Mucosa of descending colon (tissue), 3 donors: ENCODE measurements at regions not wholly inside any gene's neighbourhood (a gene's known extent, or its start where the extent isn't known, plus 50 kb on each side); places are given as distances from the start of the nearest gene placed in this dataset.

ENCODE experiments used
- ATAC-seq: fragments of 200-7000 bp; cut with Tn5 transposase; one replicate; pipeline ENCODE4 v1.9.1; 2020; ENCODE audit warnings: mild to moderate bottlenecking, moderate library complexity
- DNase-seq, 3 donors: peaks; one replicate each; pipeline ENCODE4 v3.0.0-alpha.2; 2020
- H3K36me3 ChIP-seq: fragments of 200-600 bp; one replicate; pipeline ENCODE4 v1.8.0; 2021; ENCODE audit warnings: low read depth, mild to moderate bottlenecking
- H3K4me1 ChIP-seq: fragments of 200-600 bp; one replicate; pipeline ENCODE4 v1.8.0; 2021; ENCODE audit warnings: low read depth, mild to moderate bottlenecking
- H3K4me3 ChIP-seq: fragments of 200-600 bp; one replicate; pipeline ENCODE4 v1.8.0; 2021; ENCODE audit warnings: mild to moderate bottlenecking
- H3K9me3 ChIP-seq: fragments of 200-600 bp; one replicate; pipeline ENCODE4 v1.8.0; 2021; ENCODE audit warnings: mild to moderate bottlenecking
- CTCF ChIP-seq: fragments of 200-600 bp; IDR thresholded peaks from one replicate; pipeline ENCODE4 v1.8.0; 2022; ENCODE audit warnings: antibody characterized with exemption, mild to moderate bottlenecking
- intact Hi-C, 2 donors: fragments of 100-400 bp; cut with DNase I in 1 of 2; cut with micrococcal nuclease in 1 of 2; formaldehyde crosslinking; loops; one replicate each; pipeline versions ENCODE4 v1.11.0 to v1.11.1; 2022; cut with DNase I, micrococcal nuclease
- donor health status: DM: no; HTN: no; CAD: no; lungs with moderate emphysema.
- donor health status: DM: no; HTN: no; CAD: no.
- donor health status: DM: no; HTN: yes; CAD: no.

GRCh38 chr9:12988258-12988657 lies 213.4 kb downstream of the LURAP1L start:
- Histone ChIP-seq H3K9me3 (no peaks in the 10 kb centered on the region), H3K36me3 (no peaks in the 10 kb centered on the region), H3K4me1 (no peaks in the 10 kb centered on the region), H3K4me3 (no peak overlapping the region)
- no peak for TF ChIP-seq CTCF
- intact Hi-C loops, result no loop called here
- ATAC-seq (no peak), DNase-seq (no peak)

DNA sequence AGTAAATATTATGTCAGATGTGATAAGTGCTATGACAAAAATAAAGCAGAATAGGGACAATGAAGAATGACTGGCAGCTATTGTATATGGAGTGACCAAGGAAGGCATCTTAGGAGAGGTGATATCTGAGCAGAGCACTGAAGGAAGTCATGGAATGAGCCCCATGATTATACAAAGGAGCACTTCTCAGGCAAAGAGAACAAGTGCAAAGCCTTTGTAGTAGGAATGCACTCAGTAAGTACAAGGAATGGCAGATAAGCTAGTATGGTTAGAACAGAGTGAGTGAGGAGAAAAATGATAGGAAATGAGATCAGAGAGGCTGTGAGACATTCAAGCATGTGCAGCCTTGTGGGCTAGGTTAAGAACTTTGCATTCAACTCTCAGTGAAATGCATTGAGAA lies 214.8 kb downstream of the LURAP1L start:
- H3K36me3 ChIP-seq, result no peaks in the 10 kb centered on the region
- ATAC-seq, result no peak
- H3K9me3 ChIP-seq, result no peaks in the 10 kb centered on the region
- no peak overlapping the region for H3K4me3 ChIP-seq
- no peak for TF ChIP-seq CTCF
- DNase-seq, result no peak
- intact Hi-C loops, result no loop called here
- no peaks in the 10 kb centered on the region for H3K4me1 ChIP-seq

DNA sequence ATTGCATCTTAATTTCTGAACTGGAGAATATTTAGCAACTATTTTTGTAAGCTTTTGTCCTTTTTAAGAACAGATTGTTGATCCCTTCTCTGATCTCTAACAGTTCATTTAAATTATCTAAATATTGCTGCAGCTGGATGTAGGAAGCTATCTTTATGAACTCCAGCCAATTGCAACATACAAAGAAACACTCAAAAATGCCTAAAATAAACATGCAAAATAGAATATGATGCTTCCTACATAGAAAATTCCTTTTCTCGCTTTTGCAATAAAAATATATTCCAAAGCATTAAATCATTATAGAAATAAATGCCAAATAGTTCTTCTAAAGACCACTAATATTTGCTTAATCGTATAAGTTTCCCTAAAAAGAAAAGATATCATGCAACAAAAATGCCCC lies 218.6 kb downstream of the LURAP1L start:
- no peak for TF ChIP-seq CTCF
- H3K4me3 ChIP-seq, result no peak overlapping the region
- H3K36me3 ChIP-seq, result no peaks in the 10 kb centered on the region
- no peaks in the 10 kb centered on the region for H3K9me3 ChIP-seq
- DNase-seq (no peak), ATAC-seq (no peak)
- intact Hi-C loops, result no loop called here
- no peaks in the 10 kb centered on the region for H3K4me1 ChIP-seq

DNA sequence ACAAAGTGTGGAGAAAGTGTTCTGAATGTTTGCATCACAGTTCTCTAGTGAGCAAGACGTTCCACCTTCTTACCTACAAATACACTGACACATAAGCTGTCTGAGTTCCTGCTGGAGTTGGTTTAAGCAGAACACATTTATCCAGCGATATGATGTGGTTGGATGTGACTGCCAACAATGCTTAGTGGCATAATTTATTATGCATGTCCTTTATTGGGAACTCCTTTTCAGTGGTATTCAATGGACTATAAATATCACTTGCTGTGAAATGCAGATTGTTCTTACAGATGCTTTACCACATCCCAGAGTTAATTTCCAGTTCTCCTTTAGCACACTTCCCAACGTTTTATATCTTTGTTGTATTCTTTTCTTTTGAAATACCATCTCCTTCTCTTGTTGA lies 222.2 kb downstream of the LURAP1L start:
- Histone ChIP-seq H3K9me3 (no peaks in the 10 kb centered on the region), H3K36me3 (no peaks in the 10 kb centered on the region), H3K4me3 (no peak overlapping the region), H3K4me1 (no peaks in the 10 kb centered on the region)
- no peak for TF ChIP-seq CTCF
- no peak for ATAC-seq
- intact Hi-C loops, result no loop called here
- no peak for DNase-seq

DNA sequence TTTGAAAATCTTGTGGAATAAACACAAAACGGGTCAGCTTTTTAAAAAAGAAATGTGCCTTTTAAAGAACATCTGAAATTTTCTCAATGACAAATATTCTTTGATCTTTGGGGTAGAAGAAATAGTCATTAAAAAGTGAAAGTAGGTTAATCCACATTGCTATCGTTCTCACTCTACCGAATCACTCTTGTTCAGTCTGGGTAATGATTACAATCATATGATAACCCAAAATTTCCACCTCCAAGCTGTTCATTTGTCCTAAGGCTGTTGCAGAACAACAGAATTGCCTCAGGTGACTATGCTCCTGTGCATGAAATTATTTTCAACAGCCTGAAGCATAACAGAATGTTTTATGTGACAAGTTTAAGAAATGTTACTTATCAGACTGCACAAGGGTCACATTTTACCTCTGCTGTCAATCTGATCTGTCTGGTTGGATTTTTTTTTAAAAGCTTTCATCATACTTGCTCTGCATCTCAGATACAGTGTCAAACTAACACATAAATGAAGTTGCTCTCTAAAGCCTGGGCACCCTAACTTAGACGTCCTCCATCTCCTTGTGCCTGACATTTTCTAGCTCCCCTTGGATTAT lies 227.3 kb downstream of the LURAP1L start:
- H3K9me3 ChIP-seq, result no peaks in the 10 kb centered on the region
- no peak for DNase-seq
- TF ChIP-seq CTCF, result no peak
- ATAC-seq, result no peak
- no peaks in the 10 kb centered on the region for H3K4me1 ChIP-seq
- no peaks in the 10 kb centered on the region for H3K36me3 ChIP-seq
- no peak overlapping the region for H3K4me3 ChIP-seq
- intact Hi-C loops, result no loop called here

- intact Hi-C loops, result no loop called here
- Histone ChIP-seq H3K4me3 (no peak overlapping the region), H3K9me3 (no peaks in the 10 kb centered on the region), H3K36me3 (no peaks in the 10 kb centered on the region), H3K4me1 (no peaks in the 10 kb centered on the region)
- no peak for TF ChIP-seq CTCF
- DNase-seq (no peak), ATAC-seq (no peak)
Measured at GRCh38 chr9:13002740-13003139, 227.9 kb downstream of the LURAP1L start.
